Stomach (tissue), 4 donors: ENCODE measurements at regions not wholly inside any gene's neighbourhood (a gene's known extent, or its start where the extent isn't known, plus 50 kb on each side); places are given as distances from the start of the nearest gene placed in this dataset.

ENCODE experiments used
- CTCF ChIP-seq, 7 experiments: fragments of 450-650 bp in 4 of 7; fragments of 200-600 bp in 3 of 7; sonication (generic) in 3 of 7; IDR thresholded peaks; one replicate each; pipeline ENCODE4 v1.5.1; 2016 to 2019; ENCODE audit warnings: antibody characterized with exemption in 7 of 7, control low read depth in 2 of 7, mild to moderate bottlenecking in 1 of 7
- POLR2A ChIP-seq, 4 donors: fragments of 450-650 bp; IDR thresholded peaks; one replicate each; pipeline ENCODE4 v1.6.1; 2016; ENCODE audit warnings: antibody characterized with exemption in 4 of 4, control low read depth in 2 of 4, mild to moderate bottlenecking in 1 of 4, moderate library complexity in 1 of 4

- TF ChIP-seq CTCF (IDR thresholded peaks at IDR 0.05), result no peak
- no peak for TF ChIP-seq POLR2A (IDR thresholded peaks at IDR 0.05)
These were observed 204.8 kb upstream of the FGGY start for GRCh38 chr1:59092126-59092525.
